ENCODE measurements at regions not wholly inside any gene's neighbourhood (a gene's known extent, or its start where the extent isn't known, plus 50 kb on each side); places are given as distances from the start of the nearest gene placed in this dataset.

DNA sequence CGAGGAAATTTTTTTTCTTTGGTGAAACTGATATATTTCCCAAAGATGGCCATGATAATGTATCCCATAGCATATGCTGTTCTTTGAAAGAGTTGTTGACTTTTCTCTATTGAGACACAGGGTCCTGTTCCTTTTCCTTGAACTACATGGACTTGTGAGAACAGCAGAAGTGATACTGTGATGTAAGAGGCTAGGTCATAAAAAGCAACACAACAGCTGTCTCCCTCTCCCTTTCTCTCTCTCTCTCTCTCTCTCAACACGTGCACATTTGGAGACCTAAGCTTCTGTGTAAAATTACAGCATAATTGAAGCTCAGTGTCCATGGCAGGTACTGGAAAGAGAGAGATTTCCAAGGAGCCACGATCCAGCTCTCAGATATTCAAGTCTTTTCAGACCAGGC lies 1712.4 kb downstream of the EFNB2 start:
- TF ChIP-seq POLR2A (IDR thresholded peaks at IDR 0.05; ENCODE audit: low read depth, low read length) (no peak), TAF1 (IDR thresholded peaks at IDR 0.05; ENCODE audit: low read depth, low read length) (no peak), POLR2AphosphoS5 (IDR thresholded peaks at IDR 0.05; ENCODE audit: low read depth, low read length) (no peak)

All from GM12891 (cell line).